ENCODE measurements at regions not wholly inside any gene's neighbourhood (a gene's known extent, or its start where the extent isn't known, plus 50 kb on each side); places are given as distances from the start of the nearest gene placed in this dataset.

- no peak overlapping the region for H3K4me2 ChIP-seq (ENCODE audit: insufficient read depth in 1 of 2, low read depth in 2 of 2, low read length in 2 of 2)
- peak overlapping the region in 1 of 4 experiments; percentile 18; a peak in 1 of 7 replicates for H3K9ac ChIP-seq (replicated peaks in 1 of 4; ENCODE audit: extremely low read depth in 1 of 4, low read depth in 3 of 4, low read length in 3 of 4)
- 91% methylated on average over 9 of the region's 9 CpGs; no CpG with 5 or more reads in 1 of the 2 experiments for WGBS, 2 experiments (ENCODE audit: extremely low coverage in 1 of 2, insufficient coverage in 1 of 2, insufficient read length in 1 of 2, insufficient replicate concordance in 2 of 2, low coverage in 1 of 2, low lambda C conversion rate in 2 of 2, missing lambda C conversion rate in 1 of 2)
- ChIA-PET POLR2A (ENCODE audit: partially characterized antibody) (no interaction called here), CTCF (ENCODE audit: partially characterized antibody) (no interaction called here)
- no peaks in the 10 kb centered on the region for H3K4me1 ChIP-seq (replicated peaks in 1 of 4; ENCODE audit: control insufficient read depth in 3 of 4, insufficient read depth in 4 of 4, low read length in 3 of 4)
- no peak overlapping the region; the same call in 1 of the 2 replicates for H2AK5ac ChIP-seq (ENCODE audit: low read depth, low read length)
- no peaks in the 10 kb centered on the region for H3K36me3 ChIP-seq (ENCODE audit: control insufficient read depth in 2 of 4, insufficient read depth in 4 of 4, low read length in 3 of 4)
- H3K27ac ChIP-seq (ENCODE audit: low read depth, low read length): no peak overlapping the region
- no peaks in the 10 kb centered on the region; the same call in none of the 2 replicates for H3K79me1 ChIP-seq (ENCODE audit: low read depth, low read length)
- peak overlapping the region; percentile 84; the same call in 1 of the 2 replicates for H2BK12ac ChIP-seq (ENCODE audit: low read depth, low read length)
- H2BK120ac ChIP-seq (replicated peaks; ENCODE audit: low read depth, low read length): no peak overlapping the region
- H3K56ac ChIP-seq (replicated peaks; ENCODE audit: insufficient read length, low read depth, low read length): no peak overlapping the region
- H4K8ac ChIP-seq (ENCODE audit: extremely low read depth, insufficient read depth, low read length): no peak overlapping the region
- no peak overlapping the region for H2BK15ac ChIP-seq (ENCODE audit: low read length)
- H3K18ac ChIP-seq (ENCODE audit: extremely low read depth, low read length): no peak overlapping the region
- no peak overlapping the region for H3K4me3 ChIP-seq (ENCODE audit: extremely low read depth in 1 of 4, insufficient read depth in 2 of 4, low read depth in 3 of 4, low read length in 4 of 4)
- peaks cover 0 to 2% (median 0%) of the 10 kb centered on the region in 4 experiments; a peak in 1 of 7 replicates for H3K27me3 ChIP-seq (replicated peaks in 1 of 4; ENCODE audit: control insufficient read depth in 3 of 4, extremely low read depth in 1 of 4, insufficient read depth in 3 of 4, low read length in 3 of 4)
- no peak overlapping the region for H3K14ac ChIP-seq (ENCODE audit: insufficient read length)
- no peak overlapping the region for H3K4ac ChIP-seq (replicated peaks; ENCODE audit: insufficient read length, low read depth, low read length)
- H2BK20ac ChIP-seq (ENCODE audit: low read length): no peak overlapping the region
- H4K91ac ChIP-seq (replicated peaks; ENCODE audit: insufficient read length, low read length): peak overlapping the region; percentile 16
- H2BK5ac ChIP-seq (ENCODE audit: low read depth, low read length): no peak overlapping the region
- no peak overlapping the region for H4K5ac ChIP-seq (ENCODE audit: insufficient read length, low read depth, low read length)
- no peaks in the 10 kb centered on the region for H3K79me2 ChIP-seq (ENCODE audit: control insufficient read depth in 1 of 2, insufficient read depth in 2 of 2, low read length in 2 of 2)
- H4K20me1 ChIP-seq (replicated peaks in 1 of 2; ENCODE audit: control insufficient read depth in 1 of 2, insufficient read depth in 2 of 2, low read length in 2 of 2): peaks cover 3 to 5% of the 10 kb centered on the region in 2 experiments
- H3K23me2 ChIP-seq (ENCODE audit: low read depth, low read length): no peaks in the 10 kb centered on the region
- no peak for DNase-seq (ENCODE audit: low read depth in 1 of 2, low spot score in 2 of 2)
- no peak overlapping the region for H3K23ac ChIP-seq (ENCODE audit: insufficient read length)
- TF ChIP-seq TAF1 (IDR thresholded peaks at IDR 0.05; ENCODE audit: low read depth, low read length): no peak
- TF ChIP-seq KDM1A (IDR thresholded peaks at IDR 0.05; ENCODE audit: borderline replicate concordance, low read length): peak; percentile 23; the same call in 1 of the 2 replicates
- no peak overlapping the region for H2AFZ ChIP-seq (ENCODE audit: low read length)
- no peak for FAIRE-seq
- H3K9me3 ChIP-seq (ENCODE audit: insufficient read depth in 2 of 2, low read depth in 1 of 2, low read length in 1 of 2): no peaks in the 10 kb centered on the region
Observed at GRCh38 chr12:111171832-111172231, 197.1 kb downstream of the PHETA1 start.
